ENCODE measurements at regions not wholly inside any gene's neighbourhood (a gene's known extent, or its start where the extent isn't known, plus 50 kb on each side); places are given as distances from the start of the nearest gene placed in this dataset.
A peak's percentile ranks its signal among the peaks of the same experiment; 100 is the strongest.

DNA sequence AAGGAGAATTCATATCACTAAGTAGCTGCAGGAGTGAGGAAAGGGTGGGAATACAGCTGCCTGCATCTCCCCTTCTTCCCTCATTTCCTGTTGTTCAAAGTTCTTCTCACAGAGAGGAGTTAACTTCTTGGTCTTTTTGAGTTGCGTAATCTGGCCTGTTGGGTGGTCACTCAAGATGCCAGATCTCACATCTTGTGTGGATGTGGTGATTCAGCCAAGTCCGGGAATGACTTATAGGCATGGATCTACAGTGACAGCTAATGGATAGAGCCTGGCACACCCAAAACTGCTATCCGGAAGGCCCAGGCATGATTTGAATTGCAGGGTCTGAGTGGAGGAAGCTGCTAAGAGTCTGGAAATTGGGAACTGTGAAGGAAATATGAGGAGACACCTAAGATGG lies 100.2 kb upstream of the SLC35B3 start:
- Histone ChIP-seq H3K9ac (ENCODE audit: insufficient read depth in 1 of 2, low read length in 2 of 2) (no peak overlapping the region), H3K27me3 (ENCODE audit: control insufficient read depth in 3 of 3, insufficient read depth in 3 of 3, low read length in 2 of 3) (no peaks in the 10 kb centered on the region), H3K27ac (ENCODE audit: low read depth in 1 of 2, low read length in 1 of 2) (no peak overlapping the region), H3K4me3 (no peak overlapping the region), H3K36me3 (ENCODE audit: control insufficient read depth in 4 of 4, insufficient read depth in 4 of 4, low read length in 4 of 4) (no peaks in the 10 kb centered on the region), H3K4me1 (ENCODE audit: control insufficient read depth in 5 of 5, insufficient read depth in 5 of 5, low read length in 5 of 5) (peaks cover 0 to 4% (median 0%) of the 10 kb centered on the region in 5 donors), H3K9me3 (ENCODE audit: control insufficient read depth in 4 of 4, insufficient read depth in 3 of 4, low read length in 3 of 4) (peaks cover 0 to 13% (median 3%) of the 10 kb centered on the region in 4 donors)
- TF ChIP-seq, protein P1, sequence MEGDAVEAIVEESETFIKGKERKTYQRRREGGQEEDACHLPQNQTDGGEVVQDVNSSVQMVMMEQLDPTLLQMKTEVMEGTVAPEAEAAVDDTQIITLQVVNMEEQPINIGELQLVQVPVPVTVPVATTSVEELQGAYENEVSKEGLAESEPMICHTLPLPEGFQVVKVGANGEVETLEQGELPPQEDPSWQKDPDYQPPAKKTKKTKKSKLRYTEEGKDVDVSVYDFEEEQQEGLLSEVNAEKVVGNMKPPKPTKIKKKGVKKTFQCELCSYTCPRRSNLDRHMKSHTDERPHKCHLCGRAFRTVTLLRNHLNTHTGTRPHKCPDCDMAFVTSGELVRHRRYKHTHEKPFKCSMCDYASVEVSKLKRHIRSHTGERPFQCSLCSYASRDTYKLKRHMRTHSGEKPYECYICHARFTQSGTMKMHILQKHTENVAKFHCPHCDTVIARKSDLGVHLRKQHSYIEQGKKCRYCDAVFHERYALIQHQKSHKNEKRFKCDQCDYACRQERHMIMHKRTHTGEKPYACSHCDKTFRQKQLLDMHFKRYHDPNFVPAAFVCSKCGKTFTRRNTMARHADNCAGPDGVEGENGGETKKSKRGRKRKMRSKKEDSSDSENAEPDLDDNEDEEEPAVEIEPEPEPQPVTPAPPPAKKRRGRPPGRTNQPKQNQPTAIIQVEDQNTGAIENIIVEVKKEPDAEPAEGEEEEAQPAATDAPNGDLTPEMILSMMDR (IDR thresholded peaks at IDR 0.05; ENCODE audit: control extremely low read depth, extremely low read depth): no peak
- DNase-seq (peak in 1 of 3 donors; percentile 38), ATAC-seq (ENCODE audit: insufficient read depth, low FRiP score) (no peak)
- 69 to 91% methylated on average over 3 of the region's 3 CpGs for WGBS, 2 donors

DNA sequence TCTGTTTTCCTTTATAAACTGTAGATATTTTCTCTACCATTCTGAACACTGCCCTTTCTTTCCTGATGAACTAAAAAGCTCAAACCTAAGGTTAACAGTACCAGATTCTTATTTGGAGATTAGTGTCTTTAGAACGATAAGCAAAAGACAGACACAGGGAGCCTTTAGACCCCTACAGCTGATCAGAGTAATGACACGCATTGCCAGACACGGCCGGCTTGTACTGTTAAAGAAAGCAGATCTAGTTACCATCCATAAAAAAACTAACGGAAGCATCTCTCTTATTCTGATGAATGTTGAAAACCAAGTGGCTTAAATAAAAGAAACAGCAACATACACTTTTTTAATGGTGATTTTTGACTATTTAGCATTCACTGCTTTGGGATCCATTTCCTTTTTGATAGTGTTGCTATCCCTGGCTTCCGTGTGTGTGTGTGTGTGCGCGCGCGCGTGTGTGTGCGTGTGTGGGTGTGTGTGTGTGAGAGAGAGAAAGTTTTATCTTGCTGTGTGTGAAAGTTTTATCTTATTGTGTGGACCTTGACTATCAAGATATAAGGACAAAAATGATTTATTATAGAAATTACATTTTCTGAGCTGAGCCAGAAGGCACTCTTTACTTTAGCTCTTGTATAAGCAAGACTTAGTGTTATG lies 95.6 kb upstream of the SLC35B3 start:
- TF ChIP-seq, protein P1 (IDR thresholded peaks at IDR 0.05; ENCODE audit: control extremely low read depth, extremely low read depth): no peak
- Histone ChIP-seq H3K27ac (ENCODE audit: low read depth in 1 of 2, low read length in 1 of 2) (no peak overlapping the region), H3K27me3 (ENCODE audit: control insufficient read depth in 3 of 3, insufficient read depth in 3 of 3, low read length in 2 of 3) (no peaks in the 10 kb centered on the region), H3K9ac (ENCODE audit: insufficient read depth in 1 of 2, low read length in 2 of 2) (no peak overlapping the region), H3K36me3 (ENCODE audit: control insufficient read depth in 4 of 4, insufficient read depth in 4 of 4, low read length in 4 of 4) (no peaks in the 10 kb centered on the region), H3K9me3 (ENCODE audit: control insufficient read depth in 4 of 4, insufficient read depth in 3 of 4, low read length in 3 of 4) (peaks cover 0 to 6% (median 1%) of the 10 kb centered on the region in 4 donors), H3K4me1 (ENCODE audit: control insufficient read depth in 5 of 5, insufficient read depth in 5 of 5, low read length in 5 of 5) (peaks cover 0 to 4% (median 0%) of the 10 kb centered on the region in 5 donors), H3K4me3 (no peak overlapping the region)
- ATAC-seq (ENCODE audit: insufficient read depth, low FRiP score) (no peak), DNase-seq (peak; percentile 22 to 46 (median 34))
- 80 to 86% methylated on average over 12 of the region's 12 CpGs for WGBS, 2 donors

GRCh38 chr6:8529250-8529649 lies 93.9 kb upstream of the SLC35B3 start:
- no peak for DNase-seq
- TF ChIP-seq, protein P1 (IDR thresholded peaks at IDR 0.05; ENCODE audit: control extremely low read depth, extremely low read depth): no peak
- Histone ChIP-seq H3K9me3 (ENCODE audit: control insufficient read depth in 4 of 4, insufficient read depth in 3 of 4, low read length in 3 of 4) (peaks cover 0 to 6% (median 1%) of the 10 kb centered on the region in 4 donors), H3K4me3 (no peak overlapping the region), H3K36me3 (ENCODE audit: control insufficient read depth in 4 of 4, insufficient read depth in 4 of 4, low read length in 4 of 4) (no peaks in the 10 kb centered on the region), H3K27me3 (ENCODE audit: control insufficient read depth in 3 of 3, insufficient read depth in 3 of 3, low read length in 2 of 3) (no peaks in the 10 kb centered on the region), H3K9ac (ENCODE audit: insufficient read depth in 1 of 2, low read length in 2 of 2) (no peak overlapping the region), H3K27ac (ENCODE audit: low read depth in 1 of 2, low read length in 1 of 2) (no peak overlapping the region), H3K4me1 (ENCODE audit: control insufficient read depth in 5 of 5, insufficient read depth in 5 of 5, low read length in 5 of 5) (peaks cover 0 to 4% (median 0%) of the 10 kb centered on the region in 5 donors)
- no peak for ATAC-seq (ENCODE audit: insufficient read depth, low FRiP score)
- 88 to 93% methylated on average over 2 of the region's 2 CpGs for WGBS, 2 donors
